Kidney tubule cell (primary cell): ENCODE measurements at regions not wholly inside any gene's neighbourhood (a gene's known extent, or its start where the extent isn't known, plus 50 kb on each side); places are given as distances from the start of the nearest gene placed in this dataset.
"Not testable (repeated sequence)": the region's sequence is repeated elsewhere in the genome, so short reads cannot be mapped to it uniquely, and the experiment has no call there.

Source experiments
- DNase-seq: peaks from one replicate; pipeline ENCODE4 v3.0.0-alpha.2; 2018; ENCODE audit warnings: low spot score

- DNase-seq: no peak
Measured at GRCh38 chr2:2797797-2798196, 466.7 kb upstream of the MYT1L start.

DNA sequence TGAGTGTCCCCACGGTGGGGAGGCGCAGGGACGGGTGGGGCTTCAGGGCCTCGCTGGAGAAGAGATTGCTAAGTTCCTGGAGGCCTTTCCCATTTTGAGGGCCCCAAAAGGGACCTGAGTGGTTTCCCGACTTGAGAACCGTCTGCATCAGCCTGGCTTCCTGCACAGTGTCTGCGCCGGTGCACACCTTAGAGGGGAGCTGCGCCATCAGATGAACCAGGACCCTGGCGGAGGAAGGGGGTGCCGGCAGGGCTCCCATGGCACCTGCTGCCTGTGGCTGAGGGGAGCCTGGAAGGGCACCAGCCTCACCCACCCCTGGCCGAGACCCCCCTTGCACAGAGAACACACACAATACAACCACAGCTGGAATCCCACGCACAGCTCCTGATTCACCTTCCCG lies 465.1 kb upstream of the MYT1L start:
- no peak for DNase-seq

GRCh38 chr2:2795438-2796091 lies 464.5 kb upstream of the MYT1L start:
- DNase-seq: no peak

DNA sequence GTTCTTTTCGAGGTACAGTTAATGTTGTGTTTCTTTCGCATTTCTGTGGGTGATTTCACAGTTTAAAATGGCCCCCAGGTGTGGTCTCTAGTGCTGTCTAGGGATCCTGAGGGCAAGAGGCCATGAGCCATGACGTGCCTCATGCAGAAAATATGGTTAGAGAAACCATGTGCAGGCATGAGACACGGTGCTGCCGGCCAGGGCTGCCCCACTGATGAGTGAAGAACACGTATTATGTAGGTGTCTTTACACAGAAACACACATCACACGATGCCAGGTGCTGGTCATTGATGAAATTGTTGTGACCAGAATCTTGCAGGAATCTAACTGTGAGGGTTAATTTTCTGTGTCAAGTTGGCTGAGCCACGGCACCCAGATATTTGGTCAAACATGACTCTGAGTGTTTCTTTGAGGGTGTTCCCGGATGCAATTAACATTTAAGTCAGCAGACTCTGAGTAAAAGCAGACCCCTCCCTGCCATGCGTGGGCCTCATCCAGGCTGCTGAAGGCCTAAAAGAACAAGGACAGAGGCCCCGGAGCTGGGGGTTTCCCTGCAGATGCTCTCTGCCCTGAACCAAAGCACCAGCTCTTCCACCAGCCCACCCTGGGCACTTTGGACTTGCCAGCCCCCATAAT lies 463.0 kb upstream of the MYT1L start:
- no peak for DNase-seq

DNA sequence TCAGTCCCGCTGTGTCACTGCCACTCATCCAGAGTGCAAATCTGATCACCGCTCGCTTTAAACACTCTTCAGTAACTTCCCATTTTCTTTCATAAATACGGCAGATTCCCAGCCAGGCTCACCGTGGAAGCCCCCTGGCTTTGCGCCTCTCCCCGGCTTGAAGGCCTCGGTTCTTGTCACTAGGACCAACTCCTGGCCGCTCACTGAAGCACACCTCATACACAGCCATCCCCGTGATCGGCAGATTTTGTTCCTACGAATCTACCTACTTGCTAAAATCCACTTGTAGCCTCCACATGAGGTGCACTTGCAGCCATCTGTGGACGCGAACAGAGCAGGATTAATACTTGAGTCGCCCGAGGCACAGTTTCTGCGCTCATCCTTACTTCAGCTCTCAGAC lies 462.4 kb upstream of the MYT1L start:
- no peak for DNase-seq

GRCh38 chr2:2791606-2792005 lies 460.5 kb upstream of the MYT1L start:
- no peak for DNase-seq

- DNase-seq: no peak
Measured at GRCh38 chr2:2791031-2791430, 460.0 kb upstream of the MYT1L start.

DNA sequence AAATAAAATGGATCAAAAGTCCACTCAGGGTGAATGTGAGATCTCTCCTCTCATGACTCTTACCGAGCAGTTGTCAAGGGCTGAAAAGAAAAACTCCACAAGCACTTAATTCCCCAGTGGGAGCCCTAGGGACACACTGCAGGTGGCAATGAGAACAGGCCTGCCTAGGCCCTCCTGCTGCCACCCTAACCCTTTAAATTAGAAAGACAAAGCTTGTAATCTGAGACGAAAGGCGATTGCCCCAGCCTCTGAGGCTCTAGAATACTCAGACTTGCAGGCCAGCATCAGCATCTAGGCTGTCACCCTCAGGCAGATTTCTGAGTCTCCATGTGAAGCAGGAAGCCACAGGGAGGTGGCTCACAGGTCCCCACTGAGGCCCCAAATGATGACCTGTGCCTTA lies 457.0 kb upstream of the MYT1L start:
- DNase-seq: no peak

DNA sequence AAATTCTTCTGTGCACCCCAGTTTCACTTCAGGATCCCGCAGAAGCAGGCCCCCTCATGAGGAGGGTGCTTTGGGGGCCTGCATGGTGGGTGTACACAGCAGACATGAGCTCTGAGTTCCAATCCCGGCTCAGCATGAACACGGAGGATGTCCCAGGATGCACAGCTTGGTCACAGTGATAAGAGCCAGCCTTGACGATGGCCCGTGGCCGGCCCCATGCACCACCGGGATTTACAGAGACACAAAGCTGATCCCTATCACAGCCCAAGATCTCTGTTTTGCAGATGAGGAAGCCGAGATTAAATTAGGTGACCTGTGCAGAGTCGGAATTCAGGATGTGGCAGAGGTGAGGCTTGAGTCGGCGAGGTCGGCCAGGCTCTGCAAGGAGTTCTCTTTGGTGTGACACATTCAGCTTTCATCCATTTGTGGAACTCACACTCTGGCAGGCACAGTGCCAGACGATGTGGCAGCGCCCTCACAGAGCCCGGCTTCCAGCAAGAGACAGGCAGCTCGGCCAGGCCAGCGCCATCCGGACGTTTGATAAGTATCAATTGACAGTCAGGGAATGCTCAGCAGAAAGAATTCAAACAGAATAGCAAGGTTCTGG lies 456.3 kb upstream of the MYT1L start:
- no peak for DNase-seq

- DNase-seq: no peak
Measured at GRCh38 chr2:2782007-2782406, 450.9 kb upstream of the MYT1L start.

- DNase-seq: no peak
Measured at GRCh38 chr2:2779727-2780126, 448.7 kb upstream of the MYT1L start.

- no peak for DNase-seq
Measured at GRCh38 chr2:2777876-2778275, 446.8 kb upstream of the MYT1L start.

DNA sequence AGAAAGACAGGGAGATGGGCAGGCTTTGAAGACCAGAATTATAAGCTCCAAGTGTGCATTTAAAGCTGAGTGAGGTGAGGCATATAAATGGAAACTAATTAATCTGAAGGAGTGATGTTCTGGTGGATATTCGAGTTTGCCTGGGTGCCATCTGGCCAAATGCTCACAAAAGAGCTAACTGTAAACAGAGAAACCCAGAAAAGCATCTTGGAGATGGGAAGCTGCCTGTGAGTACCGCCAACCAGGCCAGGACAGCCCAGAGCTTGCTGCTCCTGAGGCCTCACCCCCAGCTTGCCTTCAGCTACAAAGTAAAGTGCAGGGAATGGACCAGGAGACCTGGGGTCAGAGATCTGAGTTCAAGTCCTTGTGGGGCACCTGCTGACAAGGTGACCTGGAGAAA lies 446.1 kb upstream of the MYT1L start:
- DNase-seq: no peak

GRCh38 chr2:2775018-2775417 lies 443.9 kb upstream of the MYT1L start:
- no peak for DNase-seq

DNA sequence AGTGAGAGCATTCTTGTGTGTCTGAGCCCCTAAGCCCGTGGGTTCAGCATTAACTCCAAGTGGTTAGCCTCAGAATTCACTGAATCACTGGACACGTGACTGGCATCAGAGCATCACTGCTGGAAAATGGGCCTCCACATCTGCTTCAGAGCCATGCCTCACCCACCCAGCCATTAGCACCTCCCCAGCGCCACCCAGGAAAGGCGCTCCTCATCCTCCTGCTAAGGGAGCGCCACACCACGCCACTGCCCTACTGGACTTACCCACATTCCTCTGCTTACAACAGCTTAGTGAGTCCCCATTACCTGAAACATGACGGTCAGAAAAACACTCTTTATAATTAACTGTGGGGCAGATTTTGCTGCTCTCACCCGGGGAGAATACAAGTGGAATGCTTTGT lies 442.6 kb upstream of the MYT1L start:
- no peak for DNase-seq

GRCh38 chr2:2773080-2773479 lies 442.0 kb upstream of the MYT1L start:
- DNase-seq: not testable (repeated sequence)

DNA sequence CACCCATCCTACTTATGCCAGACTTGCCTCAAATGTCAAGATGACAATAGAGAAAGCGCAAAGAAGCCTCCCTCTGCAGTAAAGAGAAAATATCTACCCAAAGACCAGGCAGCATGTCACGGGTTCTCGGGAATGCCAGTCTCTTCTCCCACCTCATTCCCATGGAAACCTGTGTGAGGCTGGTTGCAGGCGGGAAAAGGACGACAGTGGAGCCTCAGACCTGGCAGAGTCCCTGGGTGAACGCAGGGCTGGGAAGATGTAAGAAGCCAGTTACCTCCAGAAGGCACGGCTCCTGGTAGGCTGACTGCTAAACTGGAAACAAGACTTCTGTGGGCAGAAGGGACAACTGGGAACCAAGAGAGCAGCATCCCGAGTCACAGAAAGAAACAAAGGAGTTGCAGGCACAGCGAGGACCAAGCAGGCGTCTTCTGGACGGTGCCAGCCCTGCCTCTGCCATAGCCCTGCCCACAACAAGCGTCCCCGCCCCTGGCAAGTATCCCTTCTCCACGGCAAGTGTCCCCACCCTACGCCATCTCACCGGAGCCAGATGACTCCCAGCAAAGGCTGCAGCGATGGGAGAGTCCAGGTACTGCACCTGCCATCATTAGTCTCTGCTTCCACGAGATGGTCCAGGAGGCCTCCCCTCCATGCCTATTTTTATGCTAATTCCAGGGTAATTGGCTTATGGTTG lies 440.8 kb upstream of the MYT1L start:
- DNase-seq: no peak

- no peak for DNase-seq
Measured at GRCh38 chr2:2769481-2770431, 438.7 kb upstream of the MYT1L start.

DNA sequence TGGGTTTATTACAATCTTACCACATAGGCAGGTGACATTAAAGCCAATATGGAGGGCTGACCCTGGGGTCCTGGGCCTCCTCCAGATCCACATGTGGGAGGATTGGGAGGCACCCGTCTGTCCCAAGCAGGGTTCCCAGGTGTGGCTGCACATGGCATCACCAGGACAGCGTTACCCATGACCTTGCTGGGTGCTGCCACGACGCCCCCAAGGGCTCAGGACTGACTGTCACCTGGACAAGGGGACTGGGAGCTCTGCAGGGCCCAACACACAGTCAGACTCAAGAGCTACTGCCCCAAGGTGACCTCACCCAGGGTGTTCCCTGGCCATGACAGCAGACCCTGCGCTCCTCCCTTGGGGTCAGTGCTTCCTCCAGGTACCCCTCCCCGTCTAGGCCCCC lies 437.4 kb upstream of the MYT1L start:
- no peak for DNase-seq

DNA sequence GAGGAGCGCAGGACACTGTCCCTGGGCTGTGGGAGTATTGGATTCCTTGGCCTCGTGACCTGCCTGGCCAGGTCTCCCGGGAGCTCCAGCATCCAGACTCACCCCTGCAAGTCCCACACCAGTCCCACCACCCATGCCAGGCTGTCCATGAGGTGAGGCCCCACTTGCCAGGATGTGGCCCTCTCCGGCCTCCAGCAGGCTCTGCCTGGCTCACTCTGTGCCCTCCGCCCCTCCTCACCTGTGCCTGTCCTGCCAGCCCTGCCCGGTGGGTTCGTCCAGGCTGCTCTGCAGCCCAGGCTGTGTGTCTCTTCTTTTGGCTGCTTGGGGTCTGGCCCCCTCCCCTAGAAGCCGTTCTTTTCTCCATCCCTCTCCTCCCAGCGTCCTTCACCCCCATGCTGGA lies 436.8 kb upstream of the MYT1L start:
- no peak for DNase-seq

- DNase-seq: no peak
Measured at GRCh38 chr2:2765839-2766495, 434.9 kb upstream of the MYT1L start.
